ENCODE measurements at regions not wholly inside any gene's neighbourhood (a gene's known extent, or its start where the extent isn't known, plus 50 kb on each side); places are given as distances from the start of the nearest gene placed in this dataset.

DNA sequence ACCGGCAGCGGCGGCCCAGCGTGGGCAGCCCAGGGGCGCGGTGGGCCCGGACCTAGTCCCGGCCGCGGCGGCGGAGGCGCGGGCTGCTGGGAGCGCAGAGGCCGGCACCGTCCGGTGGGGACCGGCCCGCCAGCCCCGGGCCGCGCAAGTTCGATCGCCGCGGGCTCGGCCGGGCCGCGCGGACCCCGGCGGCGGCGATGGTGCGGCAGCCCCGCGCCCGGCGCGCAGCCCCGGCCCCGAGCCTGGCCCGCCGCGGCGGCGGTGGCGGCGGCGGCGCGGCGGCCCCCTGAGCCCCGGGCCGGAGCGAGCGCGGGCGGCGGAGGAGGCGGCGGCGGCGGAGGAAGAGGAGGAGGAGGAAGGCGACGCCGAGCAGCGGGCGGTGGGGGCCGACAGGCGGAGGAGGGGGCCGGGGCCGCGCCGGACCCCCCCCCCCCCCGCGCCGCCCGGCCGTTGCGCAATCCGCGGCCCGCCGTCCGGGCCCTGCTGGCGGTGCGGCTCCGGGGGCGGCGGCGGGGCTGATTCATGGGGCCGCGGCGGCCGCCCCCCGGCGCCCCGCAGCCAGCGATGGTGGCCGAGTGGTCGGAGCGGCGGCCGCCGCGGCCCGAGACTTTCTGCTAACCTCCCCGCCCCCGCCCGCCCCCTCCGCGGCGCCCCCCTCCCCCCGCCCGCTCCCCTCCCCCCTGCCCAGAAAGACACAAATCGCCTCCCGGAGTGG, 1251.9 kb downstream of the BRD1 start:
- DNase-seq (ENCODE audit: low read depth): no peak
- H3K4me3 ChIP-seq (ENCODE audit: low read depth, low read length): no peak overlapping the region
- no peak for TF ChIP-seq POLR2A (IDR thresholded peaks at IDR 0.05; ENCODE audit: extremely low read depth, insufficient read length)
- TF ChIP-seq MAX (IDR thresholded peaks at IDR 0.05; ENCODE audit: low read depth, low read length): no peak
- no peak for TF ChIP-seq MYC (IDR thresholded peaks at IDR 0.05; ENCODE audit: low read depth, low read length)
- no peak for TF ChIP-seq CTCF (IDR thresholded peaks at IDR 0.05; ENCODE audit: low read depth, low read length)

DNA sequence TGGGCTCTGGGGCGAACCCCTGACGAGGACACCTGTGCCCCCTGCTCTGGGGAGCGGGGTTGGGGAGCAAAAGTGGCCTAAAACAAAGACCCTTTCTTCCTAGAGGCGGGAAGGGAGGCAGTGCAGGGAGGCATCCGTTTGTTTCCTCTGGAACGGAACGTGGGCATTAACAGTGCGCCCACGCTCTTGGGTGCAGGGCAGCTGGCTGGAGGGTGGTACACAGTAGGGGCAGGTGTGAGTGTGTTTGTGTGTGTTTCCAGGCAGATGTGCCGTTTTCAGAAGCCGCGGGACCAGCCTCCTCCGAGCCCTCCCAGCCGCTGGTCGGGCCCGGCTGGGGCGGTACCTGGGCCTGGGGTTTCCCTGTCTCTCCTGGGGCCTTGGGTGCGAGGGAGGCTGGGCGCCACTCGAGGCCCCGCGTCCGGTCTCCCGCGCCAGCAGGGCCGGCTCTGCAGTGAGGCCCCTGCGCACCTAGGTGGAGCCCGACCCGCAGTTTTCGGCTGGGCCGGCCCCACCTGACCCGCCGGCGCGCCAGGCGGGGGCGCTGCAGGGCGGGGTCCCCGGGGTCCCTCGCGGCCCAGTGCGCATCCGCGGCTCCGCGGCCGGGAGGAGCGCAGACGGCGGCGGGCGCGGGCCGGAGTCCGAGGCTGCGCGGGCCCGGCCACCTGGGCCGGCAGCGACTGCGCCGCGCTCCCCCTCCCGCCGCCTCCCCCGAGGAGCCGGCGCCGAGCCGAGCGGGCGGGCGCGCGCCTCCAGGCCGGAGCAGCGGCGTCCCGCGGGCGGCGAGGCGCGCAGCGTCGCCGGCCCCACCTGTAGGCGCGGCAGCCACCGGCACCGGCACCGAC, 1252.7 kb downstream of the BRD1 start:
- no peak for TF ChIP-seq MAX (IDR thresholded peaks at IDR 0.05; ENCODE audit: low read depth, low read length)
- TF ChIP-seq MYC (IDR thresholded peaks at IDR 0.05; ENCODE audit: low read depth, low read length): no peak
- no peak for TF ChIP-seq CTCF (IDR thresholded peaks at IDR 0.05; ENCODE audit: low read depth, low read length)
- no peak for TF ChIP-seq POLR2A (IDR thresholded peaks at IDR 0.05; ENCODE audit: extremely low read depth, insufficient read length)
- DNase-seq (ENCODE audit: low read depth): no peak
- no peak overlapping the region for H3K4me3 ChIP-seq (ENCODE audit: low read depth, low read length)

- no peak for DNase-seq (ENCODE audit: low read depth)
- H3K4me3 ChIP-seq (ENCODE audit: low read depth, low read length): no peak overlapping the region
- no peak for TF ChIP-seq POLR2A (IDR thresholded peaks at IDR 0.05; ENCODE audit: extremely low read depth, insufficient read length)
- no peak for TF ChIP-seq MYC (IDR thresholded peaks at IDR 0.05; ENCODE audit: low read depth, low read length)
- no peak for TF ChIP-seq CTCF (IDR thresholded peaks at IDR 0.05; ENCODE audit: low read depth, low read length)
- no peak for TF ChIP-seq MAX (IDR thresholded peaks at IDR 0.05; ENCODE audit: low read depth, low read length)
Observed at GRCh38 chr22:48573766-48574165, 1253.9 kb downstream of the BRD1 start.

DNA sequence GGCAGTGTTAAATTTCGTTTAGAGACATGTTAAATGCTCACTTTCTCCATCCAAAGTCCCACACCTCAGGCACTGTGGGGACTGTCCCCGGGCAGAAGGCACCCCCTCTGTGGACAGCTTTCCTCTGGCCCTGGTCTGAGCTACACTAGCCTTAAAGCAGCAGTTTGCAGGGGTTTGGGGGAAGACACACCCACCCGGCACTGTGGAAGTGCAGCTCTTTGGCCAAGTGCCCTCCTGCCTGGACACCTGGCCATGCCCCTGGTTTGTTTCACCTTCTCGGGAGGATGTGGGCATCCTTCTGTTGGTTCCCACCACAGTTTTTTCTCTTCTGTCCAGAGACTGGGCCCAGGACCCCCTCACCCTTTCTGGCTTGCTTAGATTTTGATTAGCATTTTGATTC, 1254.7 kb downstream of the BRD1 start:
- no peak overlapping the region for H3K4me3 ChIP-seq (ENCODE audit: low read depth, low read length)
- DNase-seq (ENCODE audit: low read depth): no peak
- TF ChIP-seq MAX (IDR thresholded peaks at IDR 0.05; ENCODE audit: low read depth, low read length) (no peak), CTCF (IDR thresholded peaks at IDR 0.05; ENCODE audit: low read depth, low read length) (no peak), POLR2A (IDR thresholded peaks at IDR 0.05; ENCODE audit: extremely low read depth, insufficient read length) (no peak), MYC (IDR thresholded peaks at IDR 0.05; ENCODE audit: low read depth, low read length) (no peak)

GRCh38 chr22:48570912-48571311, 1256.8 kb downstream of the BRD1 start:
- no peak for TF ChIP-seq POLR2A (IDR thresholded peaks at IDR 0.05; ENCODE audit: extremely low read depth, insufficient read length)
- no peak for TF ChIP-seq MYC (IDR thresholded peaks at IDR 0.05; ENCODE audit: low read depth, low read length)
- no peak for DNase-seq (ENCODE audit: low read depth)
- H3K4me3 ChIP-seq (ENCODE audit: low read depth, low read length): no peak overlapping the region

Data from NB4 (cell line).